Naive thymus-derived CD4-positive, alpha-beta T cell (primary cell): ENCODE measurements at regions not wholly inside any gene's neighbourhood (a gene's known extent, or its start where the extent isn't known, plus 50 kb on each side); places are given as distances from the start of the nearest gene placed in this dataset.

Experiments
- ATAC-seq: fragments of 150-1000 bp; cut with Tn5 transposase; 2 replicates; pipeline ENCODE4 v1.10.0; 2021; ENCODE audit warnings: mild to moderate bottlenecking, moderate library complexity
- CTCF ChIA-PET: fragments of 350-600 bp; sonication (Branson Sonifier 250); formaldehyde crosslinking; loops from one replicate; lab custom pipeline; 2021; ENCODE audit warnings: antibody characterized with exemption; lab: Charles Lee
- POLR2A ChIA-PET: fragments of 350-600 bp; sonication (Branson Sonifier 250); formaldehyde crosslinking; loops from one replicate; lab custom pipeline; 2021; ENCODE audit warnings: antibody characterized with exemption, inconsistent platforms; lab: Charles Lee
- DNase-seq, 9 donors: peaks; one replicate each; pipeline versions ENCODE4 v3.0.0 to v3.0.0-alpha.2; 2020 to 2022; ENCODE audit warnings: mixed read lengths in 1 of 9
- H3K27ac ChIP-seq: one replicate; pipeline ENCODE4 v1.7.0; 2013; ENCODE audit warnings: mild to moderate bottlenecking, low read depth, low read length, moderate library complexity
- H3K27me3 ChIP-seq, 2 donors: one replicate each; pipeline ENCODE4 v1.7.0; 2013; ENCODE audit warnings: low read length in 2 of 2, mild to moderate bottlenecking in 2 of 2, moderate library complexity in 2 of 2; ENCODE audit not compliant: control insufficient read depth in 2 of 2, insufficient read depth in 2 of 2
- H3K36me3 ChIP-seq, 3 experiments: 1 replicate in 2 of 3; 2 replicates in 1 of 3; pipeline ENCODE4 v1.7.0; 2013; ENCODE audit warnings: low read length in 3 of 3, mild to moderate bottlenecking in 3 of 3, moderate library complexity in 1 of 3; ENCODE audit not compliant: insufficient read depth in 3 of 3, control insufficient read depth in 2 of 3
- H3K4me1 ChIP-seq, 2 donors: one replicate each; pipeline ENCODE4 v1.7.0; 2013; ENCODE audit warnings: low read length in 2 of 2, mild to moderate bottlenecking in 2 of 2, moderate library complexity in 1 of 2; ENCODE audit not compliant: control insufficient read depth in 2 of 2, insufficient read depth in 2 of 2
- H3K4me3 ChIP-seq: 2 replicates; pipeline ENCODE4 v1.7.0; 2013; ENCODE audit warnings: mild to moderate bottlenecking, low read length
- H3K9me3 ChIP-seq, 3 experiments: 1 replicate in 2 of 3; 2 replicates in 1 of 3; pipeline ENCODE4 v1.7.0; 2013; ENCODE audit warnings: low read length in 3 of 3; ENCODE audit not compliant: control insufficient read depth in 2 of 3
- H3K27ac Mint-ChIP-seq, 9 donors: one replicate each; pipeline ENCODE4 v1.8.0; 2020 to 2022; ENCODE audit warnings: mixed read lengths in 9 of 9, mild to moderate bottlenecking in 8 of 9, moderate library complexity in 5 of 9, inconsistent platforms in 2 of 9
- H3K27me3 Mint-ChIP-seq, 5 donors: one replicate each; pipeline ENCODE4 v1.8.0; 2021 to 2022; ENCODE audit warnings: mixed read lengths in 5 of 5, mild to moderate bottlenecking in 1 of 5
- H3K36me3 Mint-ChIP-seq, 5 donors: one replicate each; pipeline ENCODE4 v1.8.0; 2020 to 2022; ENCODE audit warnings: mixed read lengths in 5 of 5, mild to moderate bottlenecking in 3 of 5, inconsistent platforms in 1 of 5
- H3K4me1 Mint-ChIP-seq, 7 donors: one replicate each; pipeline ENCODE4 v1.8.0; 2020 to 2022; ENCODE audit warnings: mixed read lengths in 7 of 7, mild to moderate bottlenecking in 3 of 7, inconsistent platforms in 1 of 7
- H3K4me3 Mint-ChIP-seq, 10 donors: one replicate each; pipeline ENCODE4 v1.8.0; 2020 to 2022; ENCODE audit warnings: mild to moderate bottlenecking in 10 of 10, mixed read lengths in 10 of 10, moderate library complexity in 6 of 10, inconsistent platforms in 2 of 10
- H3K9me3 Mint-ChIP-seq, 11 donors: one replicate each; pipeline ENCODE4 v1.8.0; 2020 to 2022; ENCODE audit warnings: mixed read lengths in 11 of 11, mild to moderate bottlenecking in 4 of 11, inconsistent platforms in 1 of 11, moderate library complexity in 1 of 11
- intact Hi-C, 2 donors: fragments of 100-400 bp; cut with micrococcal nuclease; formaldehyde crosslinking; loops; one replicate each; pipeline ENCODE4 v1.15.1; 2023

DNA sequence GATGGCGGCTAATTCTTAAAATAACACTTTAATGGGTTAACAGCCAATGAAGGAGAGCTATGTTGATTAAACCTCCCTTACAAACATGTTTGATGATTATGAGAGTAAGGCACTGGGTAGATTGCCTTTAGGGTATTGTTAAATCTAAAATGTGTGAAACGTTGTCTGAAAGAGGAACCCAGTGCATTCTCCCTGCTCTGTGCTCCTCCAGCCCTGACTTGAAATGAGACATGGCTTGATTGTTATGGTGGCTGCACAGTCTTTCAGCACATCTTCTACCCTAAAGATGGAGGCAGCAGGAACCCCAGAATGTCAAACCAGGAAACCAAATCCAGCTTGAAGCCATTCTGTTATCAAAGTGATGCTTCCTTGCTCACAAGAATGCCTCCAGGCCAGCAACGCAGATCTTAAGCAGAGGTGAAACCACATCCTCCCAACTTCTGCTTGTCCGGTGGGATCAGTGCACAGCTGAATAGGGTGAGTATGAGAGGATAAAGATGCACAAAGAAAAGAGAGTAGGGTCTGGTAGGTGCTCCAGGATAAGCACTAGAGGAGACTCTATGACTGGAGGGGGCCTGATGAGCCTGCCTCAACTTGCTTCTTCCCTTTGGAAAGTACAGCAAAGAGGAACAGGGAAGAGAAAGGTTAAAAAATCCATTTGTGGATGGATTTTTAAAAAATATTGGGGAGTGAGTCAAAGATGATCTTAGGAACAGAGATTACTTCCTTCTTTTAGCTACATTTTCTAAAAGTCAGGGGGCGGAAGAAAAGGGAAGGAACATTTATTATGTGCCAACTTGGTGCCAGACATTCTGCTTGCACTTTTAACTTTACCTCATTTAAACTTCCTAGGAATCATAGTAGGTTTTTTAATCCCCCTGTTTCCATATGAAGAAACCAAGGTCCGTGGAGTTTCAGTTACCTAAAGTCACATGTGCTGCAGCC lies 523.0 kb downstream of the TXNL1 start:
- no peaks in the 10 kb centered on the region for H3K36me3 ChIP-seq
- H3K27me3 ChIP-seq: no peaks in the 10 kb centered on the region
- Mint-ChIP-seq H3K27ac (no peak overlapping the region), H3K9me3 (peaks cover 0 to 11% (median 0%) of the 10 kb centered on the region in 11 donors), H3K4me1 (peaks cover 0 to 3% (median 0%) of the 10 kb centered on the region in 7 donors), H3K36me3 (no peaks in the 10 kb centered on the region), H3K27me3 (no peaks in the 10 kb centered on the region), H3K4me3 (no peak overlapping the region)
- ChIA-PET CTCF (no interaction called here), POLR2A (no interaction called here)
- no peak overlapping the region for H3K4me3 ChIP-seq
- H3K27ac ChIP-seq: no peak overlapping the region
- ATAC-seq (no peak), DNase-seq (no peak)
- H3K9me3 ChIP-seq: no peaks in the 10 kb centered on the region
- no peaks in the 10 kb centered on the region for H3K4me1 ChIP-seq
- intact Hi-C loops: no loop called here

- Mint-ChIP-seq H3K9me3 (peaks cover 0 to 17% (median 0%) of the 10 kb centered on the region in 11 donors), H3K4me1 (peaks cover 0 to 3% (median 0%) of the 10 kb centered on the region in 7 donors), H3K27me3 (no peaks in the 10 kb centered on the region), H3K27ac (no peak overlapping the region), H3K4me3 (no peak overlapping the region), H3K36me3 (no peaks in the 10 kb centered on the region)
- ATAC-seq: no peak
- intact Hi-C loops: no loop called here
- POLR2A ChIA-PET: no interaction called here
- CTCF ChIA-PET: no interaction called here
- H3K4me3 ChIP-seq: no peak overlapping the region
- no peak overlapping the region for H3K27ac ChIP-seq
- no peaks in the 10 kb centered on the region for H3K27me3 ChIP-seq
- H3K36me3 ChIP-seq: no peaks in the 10 kb centered on the region
- DNase-seq: no peak
- no peaks in the 10 kb centered on the region for H3K4me1 ChIP-seq
- H3K9me3 ChIP-seq: no peaks in the 10 kb centered on the region
These were observed 525.0 kb upstream of the TCF4 start for GRCh38 chr18:56112984-56113383.

DNA sequence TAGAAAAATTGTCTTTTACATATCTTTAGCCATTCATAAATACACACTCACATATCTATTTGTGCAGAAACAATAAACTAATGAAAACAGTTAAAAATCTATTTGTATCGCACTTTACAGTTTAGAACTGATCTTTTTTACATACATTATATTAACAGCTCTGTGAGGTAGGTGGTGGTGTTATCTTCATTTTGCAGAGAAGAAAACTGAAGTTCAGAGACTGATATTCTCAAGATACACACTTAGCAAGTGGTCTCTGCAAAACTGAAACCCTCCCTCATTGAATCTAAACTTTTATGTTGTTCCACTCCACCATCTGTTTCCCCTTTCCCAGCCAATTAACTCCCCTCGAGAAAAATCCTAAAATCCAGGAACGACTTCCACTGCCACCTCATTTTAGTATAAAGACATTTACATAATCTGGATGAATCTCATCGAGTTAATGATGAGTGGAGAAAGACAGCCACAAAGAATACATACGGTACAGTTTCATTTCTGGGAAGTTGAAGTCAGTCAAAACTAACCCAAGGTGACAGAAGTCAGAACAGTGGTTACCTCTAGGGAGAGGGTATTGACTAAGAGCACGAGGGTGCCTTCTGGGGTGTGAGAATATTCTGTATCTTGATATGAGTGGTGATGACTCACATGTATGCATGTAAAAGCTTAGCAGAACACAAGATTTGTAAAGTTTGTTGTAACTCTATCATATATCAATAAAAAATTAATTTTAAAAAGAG lies 524.2 kb upstream of the TCF4 start:
- Mint-ChIP-seq H3K9me3 (peaks cover 0 to 17% (median 0%) of the 10 kb centered on the region in 11 donors), H3K27me3 (no peaks in the 10 kb centered on the region), H3K36me3 (no peaks in the 10 kb centered on the region), H3K4me3 (peak overlapping the region in 1 of 10 donors; percentile 45), H3K27ac (no peak overlapping the region), H3K4me1 (peaks cover 0 to 3% (median 0%) of the 10 kb centered on the region in 7 donors)
- DNase-seq (no peak), ATAC-seq (no peak)
- intact Hi-C loops: no loop called here
- Histone ChIP-seq H3K27ac (no peak overlapping the region), H3K9me3 (no peaks in the 10 kb centered on the region), H3K36me3 (no peaks in the 10 kb centered on the region), H3K4me3 (no peak overlapping the region), H3K4me1 (no peaks in the 10 kb centered on the region), H3K27me3 (no peaks in the 10 kb centered on the region)
- ChIA-PET POLR2A (no interaction called here), CTCF (no interaction called here)

- POLR2A ChIA-PET: no interaction called here
- Mint-ChIP-seq H3K4me1 (peaks cover 0 to 3% (median 0%) of the 10 kb centered on the region in 7 donors), H3K27ac (no peak overlapping the region), H3K4me3 (no peak overlapping the region), H3K9me3 (peaks cover 3 to 30% (median 9%) of the 10 kb centered on the region in 11 donors), H3K27me3 (no peaks in the 10 kb centered on the region), H3K36me3 (no peaks in the 10 kb centered on the region)
- no peaks in the 10 kb centered on the region for H3K36me3 ChIP-seq
- H3K9me3 ChIP-seq: no peaks in the 10 kb centered on the region
- intact Hi-C loops: no loop called here
- no peaks in the 10 kb centered on the region for H3K4me1 ChIP-seq
- ATAC-seq: no peak
- CTCF ChIA-PET: no interaction called here
- H3K27me3 ChIP-seq: no peaks in the 10 kb centered on the region
- no peak for DNase-seq
- H3K4me3 ChIP-seq: no peak overlapping the region
- H3K27ac ChIP-seq: no peak overlapping the region
These were observed 521.8 kb upstream of the TCF4 start for GRCh38 chr18:56109757-56110156.

- no peak for DNase-seq
- no peak for ATAC-seq
- intact Hi-C loops: no loop called here
- Histone ChIP-seq H3K36me3 (no peaks in the 10 kb centered on the region), H3K4me1 (no peaks in the 10 kb centered on the region), H3K4me3 (no peak overlapping the region), H3K27me3 (no peaks in the 10 kb centered on the region), H3K27ac (no peak overlapping the region), H3K9me3 (no peaks in the 10 kb centered on the region)
- ChIA-PET POLR2A (no interaction called here), CTCF (no interaction called here)
- peaks cover 0 to 3% (median 0%) of the 10 kb centered on the region in 7 donors for H3K4me1 Mint-ChIP-seq
- H3K9me3 Mint-ChIP-seq: peaks cover 3 to 35% (median 9%) of the 10 kb centered on the region in 11 donors
- peaks cover 0 to 3% (median 0%) of the 10 kb centered on the region in 5 donors for H3K36me3 Mint-ChIP-seq
- no peaks in the 10 kb centered on the region for H3K27me3 Mint-ChIP-seq
- H3K4me3 Mint-ChIP-seq: no peak overlapping the region
- H3K27ac Mint-ChIP-seq: no peak overlapping the region
These were observed 520.7 kb upstream of the TCF4 start for GRCh38 chr18:56108478-56109367.

DNA sequence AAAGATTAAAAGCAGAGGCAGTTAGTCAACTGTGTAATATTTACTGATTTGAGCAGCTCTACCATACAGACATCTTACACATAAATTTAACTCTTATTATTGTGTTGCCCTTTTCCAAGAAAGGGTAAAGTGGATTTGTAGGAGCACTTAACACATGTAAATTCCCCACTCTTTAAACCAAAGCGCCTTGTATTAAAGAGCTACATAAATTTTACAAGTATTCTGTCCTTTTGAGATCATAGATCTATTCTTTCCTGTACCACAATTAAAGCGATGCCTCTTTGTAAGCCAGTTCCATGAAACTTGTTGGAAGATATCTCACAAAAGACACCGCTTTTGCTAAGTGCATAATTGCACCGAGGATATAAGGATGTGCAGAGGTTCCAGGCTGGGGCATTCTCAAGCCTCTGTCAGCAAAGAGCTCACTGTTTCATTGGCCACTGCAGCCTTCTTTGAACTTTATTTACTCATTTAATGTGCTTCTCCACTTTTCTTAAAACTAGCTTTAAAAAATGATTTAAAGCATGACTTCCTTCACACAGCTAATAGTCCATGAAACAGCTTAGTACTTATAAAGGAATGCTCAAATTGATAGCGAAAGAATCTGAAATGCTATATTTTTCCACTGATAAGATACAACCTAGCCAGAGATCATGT lies 520.0 kb upstream of the TCF4 start:
- intact Hi-C loops: no loop called here
- POLR2A ChIA-PET: no interaction called here
- Histone ChIP-seq H3K9me3 (no peaks in the 10 kb centered on the region), H3K27ac (no peak overlapping the region), H3K36me3 (no peaks in the 10 kb centered on the region), H3K4me3 (no peak overlapping the region), H3K4me1 (no peaks in the 10 kb centered on the region), H3K27me3 (no peaks in the 10 kb centered on the region)
- CTCF ChIA-PET: no interaction called here
- Mint-ChIP-seq H3K4me1 (peaks cover 0 to 3% (median 0%) of the 10 kb centered on the region in 7 donors), H3K27me3 (no peaks in the 10 kb centered on the region), H3K27ac (no peak overlapping the region), H3K36me3 (peaks cover 0 to 3% (median 0%) of the 10 kb centered on the region in 5 donors), H3K9me3 (peaks cover 3 to 41% (median 13%) of the 10 kb centered on the region in 11 donors), H3K4me3 (no peak overlapping the region)
- no peak for DNase-seq
- no peak for ATAC-seq
